HG03439 (cell line): ENCODE measurements at regions not wholly inside any gene's neighbourhood (a gene's known extent, or its start where the extent isn't known, plus 50 kb on each side); places are given as distances from the start of the nearest gene placed in this dataset.

Experiments used
- ATAC-seq: cut with Tn5 transposase; IDR thresholded peaks from one replicate; pipeline ENCODE4 v1.9.1; 2021; ENCODE audit warnings: mild to moderate bottlenecking, moderate library complexity; ENCODE audit not compliant: unreplicated experiment

- ATAC-seq = no peak
Measured at GRCh38 chr4:138964716-138965426, 50.7 kb upstream of the NOCT start.

DNA sequence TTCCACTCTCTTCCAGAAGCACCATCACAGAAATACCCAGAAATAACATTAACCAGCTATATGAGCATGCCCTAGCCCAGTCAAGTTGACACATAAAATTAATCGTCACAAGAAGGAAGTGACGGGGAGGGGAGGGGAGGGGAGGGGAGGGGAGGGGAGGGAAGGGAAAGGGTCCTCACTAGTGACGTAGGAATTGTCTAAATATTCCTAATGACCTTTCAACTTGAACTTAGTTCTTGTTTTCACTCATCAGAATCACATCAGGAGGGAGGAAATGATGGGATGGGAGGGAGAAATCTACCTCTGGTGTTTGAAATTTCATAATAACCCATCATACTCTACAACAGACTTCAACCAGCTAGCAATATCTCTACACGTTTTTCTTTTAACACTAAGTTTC lies 52.2 kb upstream of the NOCT start:
- ATAC-seq = no peak

GRCh38 chr4:138961664-138962063 lies 53.9 kb upstream of the NOCT start:
- no peak for ATAC-seq

DNA sequence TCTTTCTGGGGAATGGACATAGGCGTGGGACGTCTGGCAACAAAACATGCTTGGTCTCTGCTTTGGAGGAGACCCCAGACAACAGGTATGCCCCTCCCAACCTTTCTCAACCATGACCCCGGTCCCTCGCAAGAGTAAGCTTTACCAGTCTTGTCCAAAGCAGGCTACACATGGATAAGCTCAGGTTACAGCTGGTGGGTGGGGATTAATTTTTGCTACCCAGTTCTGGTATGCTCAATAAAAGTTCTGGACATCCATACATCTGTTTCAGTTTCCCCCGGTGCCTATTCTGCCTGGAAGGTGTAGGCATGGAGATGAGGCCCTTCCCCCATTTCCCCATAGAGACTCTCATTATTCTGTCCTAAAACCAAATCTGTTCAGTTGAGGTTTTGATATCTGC lies 54.5 kb upstream of the NOCT start:
- no peak for ATAC-seq

DNA sequence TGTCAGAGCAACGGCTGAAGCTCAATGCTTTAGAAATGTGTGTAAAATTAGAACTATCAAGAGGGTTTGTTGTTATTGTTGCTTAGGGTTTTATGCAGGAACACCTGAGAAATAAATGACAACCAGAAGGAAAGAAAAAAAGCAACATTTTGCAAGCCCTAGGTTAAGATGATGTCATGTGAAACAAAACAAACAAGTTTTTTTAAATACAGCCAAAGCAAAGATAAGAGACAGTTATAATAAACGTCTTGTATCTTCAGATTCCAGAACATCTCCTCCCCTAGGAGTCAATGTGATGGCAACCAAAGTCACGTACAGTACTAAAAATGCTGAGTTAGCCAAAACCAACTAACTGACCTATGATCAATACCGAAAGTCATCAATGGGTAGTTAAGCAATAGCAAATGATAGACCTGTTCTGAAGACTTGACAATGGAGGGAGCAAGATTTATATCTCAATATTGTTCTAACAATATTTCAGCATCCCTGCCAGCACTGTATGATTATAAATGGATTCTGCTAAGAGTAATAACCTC lies 55.3 kb upstream of the NOCT start:
- ATAC-seq = no peak

GRCh38 chr4:138959097-138959815 lies 56.3 kb upstream of the NOCT start:
- ATAC-seq = no peak

GRCh38 chr4:138958519-138958918 lies 57.1 kb upstream of the NOCT start:
- no peak for ATAC-seq

GRCh38 chr4:138957302-138957701 lies 58.3 kb upstream of the NOCT start:
- no peak for ATAC-seq

- no peak for ATAC-seq
Measured at GRCh38 chr4:138954428-138954827, 61.2 kb upstream of the NOCT start.

DNA sequence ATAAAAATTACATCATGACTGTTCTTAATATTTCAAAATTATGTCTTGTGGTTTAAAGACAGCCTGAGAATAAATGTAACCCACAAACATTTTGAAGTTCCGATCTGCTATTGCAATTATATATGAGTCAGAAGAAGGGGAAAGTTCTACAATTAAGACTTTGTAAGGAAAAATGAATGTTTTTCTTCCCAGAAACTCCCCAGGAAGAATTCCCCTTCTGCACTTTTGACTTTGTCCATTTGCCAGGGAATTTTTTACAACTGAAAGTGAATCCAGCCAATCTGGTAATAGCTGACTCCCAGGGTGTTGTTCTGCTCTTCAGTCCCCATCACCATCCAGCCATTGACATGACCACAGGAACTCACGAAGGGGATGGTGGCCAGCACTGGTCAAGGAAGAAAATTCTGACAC lies 61.6 kb upstream of the NOCT start:
- no peak for ATAC-seq

DNA sequence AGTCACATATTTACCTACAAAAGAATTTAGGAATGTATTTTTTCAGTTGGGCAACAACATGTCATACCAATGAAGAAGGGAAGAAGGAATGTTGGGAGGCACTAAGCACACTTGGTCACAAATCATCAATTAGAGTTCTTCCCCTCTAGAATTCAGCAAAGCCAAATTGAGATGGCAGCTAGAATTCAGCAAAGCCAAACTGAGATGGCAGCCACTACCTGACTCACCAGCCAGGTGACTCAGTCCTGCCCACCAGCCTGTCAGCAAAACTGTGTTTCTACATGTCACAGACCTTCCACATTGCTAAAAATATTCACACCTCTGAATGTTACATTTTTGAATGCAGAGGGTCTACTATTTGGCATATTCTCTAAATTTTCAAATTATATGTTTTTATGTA lies 63.2 kb upstream of the NOCT start:
- no peak for ATAC-seq

DNA sequence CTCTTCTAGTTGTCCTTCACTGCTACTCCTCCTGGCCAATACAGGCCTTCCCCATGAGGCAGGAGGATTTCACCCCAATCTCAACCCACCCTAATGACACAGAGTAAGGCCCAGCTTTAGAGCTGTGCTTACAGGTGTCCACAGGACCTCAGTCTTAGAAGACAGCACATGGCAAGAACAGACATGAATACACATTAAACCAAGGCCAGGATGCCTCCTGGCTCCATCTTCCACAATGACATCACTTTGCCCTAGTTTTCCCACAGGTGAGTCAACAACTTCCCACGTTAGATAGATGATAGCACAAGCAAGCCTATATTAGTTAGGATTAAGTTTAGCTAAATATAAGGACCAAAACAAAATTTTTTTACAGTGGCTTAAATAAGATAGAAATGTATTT lies 63.8 kb upstream of the NOCT start:
- no peak for ATAC-seq

- no peak for ATAC-seq
Measured at GRCh38 chr4:138949866-138950265, 65.7 kb upstream of the NOCT start.

DNA sequence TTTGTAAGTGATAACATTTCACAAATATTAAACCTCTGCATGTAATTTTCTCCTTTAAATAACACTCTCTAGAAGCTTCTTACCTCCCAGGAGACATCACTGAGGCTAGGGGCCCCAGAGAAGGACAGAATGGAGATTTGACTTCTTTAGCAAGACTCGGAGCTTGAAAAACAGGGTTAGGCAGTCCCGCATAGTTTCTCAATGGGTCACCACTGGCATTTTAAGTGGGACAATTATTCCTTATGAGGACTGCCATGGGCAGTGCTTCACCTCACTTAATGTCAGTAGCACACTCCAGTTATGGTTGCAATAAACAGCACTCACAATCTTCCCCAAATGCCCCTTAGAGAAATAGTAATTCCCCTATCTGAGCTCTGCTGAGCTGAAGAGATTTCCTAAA lies 66.7 kb upstream of the NOCT start:
- no peak for ATAC-seq

- ATAC-seq = no peak
Measured at GRCh38 chr4:138946306-138946705, 69.3 kb upstream of the NOCT start.

DNA sequence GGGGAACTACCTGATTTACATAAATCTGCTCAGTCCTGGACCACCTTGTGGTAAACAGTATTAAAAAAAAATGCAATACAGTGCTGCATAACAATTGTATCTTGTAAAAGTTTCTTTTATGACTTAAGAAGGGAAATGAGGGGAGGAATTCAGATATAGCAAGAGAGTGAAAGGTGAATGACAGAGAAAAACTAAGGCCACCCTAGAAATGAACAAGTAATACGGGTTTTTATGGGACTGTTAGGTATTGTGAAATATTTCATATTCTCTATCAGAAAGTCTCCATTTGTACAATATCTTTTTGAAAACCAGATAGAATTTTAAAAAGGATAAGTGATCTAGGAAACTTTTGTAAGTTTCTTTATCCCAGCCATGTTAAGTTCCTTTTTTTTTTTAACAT lies 69.7 kb upstream of the NOCT start:
- ATAC-seq = no peak

DNA sequence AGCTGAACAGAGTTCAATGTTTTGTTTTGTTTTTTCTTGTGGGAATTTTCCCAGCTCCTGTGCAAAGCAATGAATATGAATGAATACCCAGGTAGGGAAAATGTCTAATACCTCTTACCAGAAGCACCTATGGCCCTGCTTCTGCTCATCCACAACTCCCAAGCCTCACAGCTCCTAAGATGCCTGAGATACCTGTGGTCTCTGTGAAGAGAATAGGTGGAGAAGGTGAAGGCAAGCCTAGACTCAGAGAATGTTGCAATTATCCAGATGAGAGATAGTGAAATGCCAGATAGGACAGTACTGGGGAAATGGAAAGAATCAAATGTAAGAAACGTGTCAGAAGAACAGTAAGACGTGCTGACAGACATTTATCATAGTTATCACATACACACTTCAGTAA lies 70.2 kb upstream of the NOCT start:
- ATAC-seq = no peak

DNA sequence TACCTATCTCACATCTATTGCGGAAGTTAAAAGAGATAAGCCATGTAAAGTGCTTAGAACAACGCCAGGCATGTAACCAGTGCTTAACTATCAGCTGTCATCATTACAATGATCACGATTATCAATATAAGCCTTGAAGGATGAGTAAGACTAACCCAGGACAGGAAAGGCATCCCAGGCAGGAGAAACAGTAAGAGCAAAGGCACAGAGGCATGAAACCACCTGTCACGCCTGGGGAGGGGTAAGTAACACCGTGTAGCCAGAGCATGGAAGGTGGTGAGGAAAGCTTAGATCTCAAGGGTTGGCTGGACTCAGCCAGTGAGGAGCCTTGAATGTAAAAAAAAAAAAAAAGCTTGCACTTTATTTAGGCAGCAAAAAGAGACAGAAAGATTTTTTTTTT lies 71.7 kb upstream of the NOCT start:
- no peak for ATAC-seq

DNA sequence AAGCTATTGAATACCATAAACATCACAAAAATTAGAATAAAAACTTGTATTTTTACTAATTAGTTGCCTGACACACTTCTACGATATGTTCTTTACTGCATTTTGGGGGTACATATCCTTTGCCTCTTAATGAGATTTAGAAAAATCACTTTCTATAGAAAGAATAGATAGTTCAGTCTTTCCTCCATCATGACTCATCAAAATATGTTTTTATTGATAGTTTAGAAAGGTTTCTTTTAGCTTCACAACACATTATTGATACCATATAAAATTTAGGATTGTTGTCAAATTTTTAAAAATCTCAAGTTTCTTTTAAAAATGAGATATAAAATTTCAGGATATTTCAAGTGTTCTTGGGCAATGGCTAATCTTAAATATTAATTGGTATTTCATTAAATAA lies 74.5 kb upstream of the NOCT start:
- no peak for ATAC-seq

GRCh38 chr4:138939960-138940359 lies 75.6 kb upstream of the NOCT start:
- ATAC-seq = no peak

GRCh38 chr4:138938366-138938690 lies 77.3 kb upstream of the NOCT start:
- ATAC-seq = no peak

GRCh38 chr4:138935135-138935807 lies 80.3 kb upstream of the NOCT start:
- ATAC-seq = no peak
